Skin of body (tissue), 1 donor: ENCODE measurements at regions not wholly inside any gene's neighbourhood (a gene's known extent, or its start where the extent isn't known, plus 50 kb on each side); places are given as distances from the start of the nearest gene placed in this dataset.

Source experiments
- DNase-seq: peaks from one replicate; lab custom pipeline; 2025; lab: John Stamatoyannopoulos, UW

GRCh38 chr15:62877276-62877857 is 165.2 kb upstream of the TPM1 start:
- DNase-seq = no peak

- DNase-seq = no peak
These were observed 164.5 kb upstream of the TPM1 start for GRCh38 chr15:62878070-62878469.

- DNase-seq = no peak
These were observed 162.8 kb upstream of the TPM1 start for GRCh38 chr15:62879770-62880169.

- DNase-seq = peak; percentile 67
These were observed 162.3 kb upstream of the TPM1 start for GRCh38 chr15:62880278-62880677.

GRCh38 chr15:62881056-62881455 is 161.5 kb upstream of the TPM1 start:
- DNase-seq = no peak

GRCh38 chr15:62883938-62884479 is 158.5 kb upstream of the TPM1 start:
- DNase-seq = peak; percentile 85

- peak; percentile 5 for DNase-seq
These were observed 156.0 kb upstream of the TPM1 start for GRCh38 chr15:62886431-62887071.

- no peak for DNase-seq
These were observed 155.4 kb upstream of the TPM1 start for GRCh38 chr15:62887113-62887570.

GRCh38 chr15:62888623-62889022 is 153.9 kb upstream of the TPM1 start:
- no peak for DNase-seq

- DNase-seq = no peak
These were observed 153.3 kb upstream of the TPM1 start for GRCh38 chr15:62889141-62889661.

GRCh38 chr15:62889734-62890505 is 152.6 kb upstream of the TPM1 start:
- no peak for DNase-seq

- no peak for DNase-seq
These were observed 148.0 kb upstream of the TPM1 start for GRCh38 chr15:62894322-62895085.

GRCh38 chr15:62895139-62895866 is 147.2 kb upstream of the TPM1 start:
- no peak for DNase-seq

GRCh38 chr15:62895905-62896316 is 146.6 kb upstream of the TPM1 start:
- peak; percentile 22 for DNase-seq

GRCh38 chr15:62896380-62896866 is 146.1 kb upstream of the TPM1 start:
- DNase-seq = no peak

GRCh38 chr15:62896969-62897486 is 145.5 kb upstream of the TPM1 start:
- DNase-seq = peak; percentile 55

GRCh38 chr15:62897634-62898033 is 144.9 kb upstream of the TPM1 start:
- DNase-seq = no peak

GRCh38 chr15:62899090-62899493 is 143.5 kb upstream of the TPM1 start:
- no peak for DNase-seq

GRCh38 chr15:62900071-62900802 is 142.3 kb upstream of the TPM1 start:
- no peak for DNase-seq
